ENCODE measurements at regions not wholly inside any gene's neighbourhood (a gene's known extent, or its start where the extent isn't known, plus 50 kb on each side); places are given as distances from the start of the nearest gene placed in this dataset.

DNA sequence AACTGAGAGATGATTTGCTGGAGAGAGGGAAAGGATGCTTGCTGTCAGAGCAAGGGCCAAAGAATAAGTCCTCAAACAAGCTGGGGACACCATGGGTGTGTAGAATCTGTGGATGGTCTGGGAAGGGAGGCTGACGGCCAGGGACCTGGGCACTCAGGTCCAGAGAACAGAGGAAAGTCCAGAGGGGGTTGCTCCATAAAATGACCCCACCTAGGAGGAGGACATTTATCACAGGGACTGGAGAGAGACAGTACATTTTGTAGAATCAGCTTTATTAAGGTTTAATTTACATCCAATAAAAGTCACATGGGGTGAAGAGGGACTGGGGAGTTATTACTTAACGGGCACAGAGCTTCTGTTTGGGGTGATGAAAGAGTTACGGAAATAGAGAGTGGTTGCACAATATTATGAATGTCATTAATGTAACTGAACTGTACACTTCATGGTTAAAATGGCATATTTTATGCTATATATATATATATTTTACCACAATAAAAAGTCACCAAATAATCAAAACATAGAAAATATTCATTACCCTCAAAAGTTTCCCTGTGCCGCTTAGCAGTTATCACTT, 73.0 kb upstream of the ABCD3 start:
- H3K4me1 ChIP-seq (ENCODE audit: low read length): no peaks in the 10 kb centered on the region
- no peak overlapping the region for H3K9ac ChIP-seq (ENCODE audit: low read length)
- H3K4me2 ChIP-seq (ENCODE audit: low read length): no peak overlapping the region
- H3K27ac ChIP-seq (ENCODE audit: low read length): no peak overlapping the region
- H3K79me2 ChIP-seq (ENCODE audit: low read length): no peaks in the 10 kb centered on the region
- no peaks in the 10 kb centered on the region for H3K9me3 ChIP-seq (ENCODE audit: insufficient read depth, low read length)
- H3K36me3 ChIP-seq (replicated peaks; ENCODE audit: low read depth, low read length): no peaks in the 10 kb centered on the region
- no peak overlapping the region for H2AFZ ChIP-seq (ENCODE audit: low read depth, low read length)
- H3K27me3 ChIP-seq (ENCODE audit: low read depth, low read length): peaks cover 5% of the 10 kb centered on the region; the same call in 1 of the 2 replicates
- no peak for TF ChIP-seq EZH2phosphoT487 (IDR thresholded peaks at IDR 0.05; ENCODE audit: low read depth)
- TF ChIP-seq CTCF (IDR thresholded peaks at IDR 0.05; ENCODE audit: low read depth, low read length): no peak
- no peaks in the 10 kb centered on the region for H4K20me1 ChIP-seq (ENCODE audit: insufficient read depth, low read length)
- no peak overlapping the region for H3K4me3 ChIP-seq (ENCODE audit: low read length)

DNA sequence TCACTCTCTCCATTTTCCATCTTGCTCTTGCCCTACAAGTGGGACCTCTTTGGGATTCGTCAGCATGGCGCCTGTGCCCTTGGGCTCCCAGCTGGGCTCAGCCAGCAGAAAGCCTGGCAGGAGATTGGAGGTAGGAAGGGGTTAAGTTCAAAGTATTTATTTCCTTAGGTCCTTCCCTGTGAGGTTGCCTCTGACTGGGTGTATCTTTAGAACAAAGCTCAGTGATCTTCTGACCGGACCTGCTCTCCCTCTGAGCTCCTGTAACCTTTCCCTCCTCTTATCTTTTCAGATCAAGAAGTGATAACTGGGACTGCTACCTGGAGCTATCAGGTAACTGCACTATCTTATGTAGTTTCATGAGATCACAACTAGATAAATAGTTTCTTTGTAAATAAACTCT, 75.8 kb upstream of the ABCD3 start:
- TF ChIP-seq EZH2phosphoT487 (IDR thresholded peaks at IDR 0.05; ENCODE audit: low read depth) (no peak), CTCF (IDR thresholded peaks at IDR 0.05; ENCODE audit: low read depth, low read length) (no peak)
- no peaks in the 10 kb centered on the region for H3K4me1 ChIP-seq (ENCODE audit: low read length)
- H4K20me1 ChIP-seq (ENCODE audit: insufficient read depth, low read length): no peaks in the 10 kb centered on the region
- no peaks in the 10 kb centered on the region for H3K36me3 ChIP-seq (replicated peaks; ENCODE audit: low read depth, low read length)
- no peaks in the 10 kb centered on the region for H3K79me2 ChIP-seq (ENCODE audit: low read length)
- H2AFZ ChIP-seq (ENCODE audit: low read depth, low read length): no peak overlapping the region
- no peak overlapping the region for H3K4me3 ChIP-seq (ENCODE audit: low read length)
- no peaks in the 10 kb centered on the region; the same call in 1 of the 2 replicates for H3K27me3 ChIP-seq (ENCODE audit: low read depth, low read length)
- no peak overlapping the region for H3K27ac ChIP-seq (ENCODE audit: low read length)
- H3K9ac ChIP-seq (ENCODE audit: low read length): no peak overlapping the region
- no peaks in the 10 kb centered on the region for H3K9me3 ChIP-seq (ENCODE audit: insufficient read depth, low read length)
- H3K4me2 ChIP-seq (ENCODE audit: low read length): no peak overlapping the region

DNA sequence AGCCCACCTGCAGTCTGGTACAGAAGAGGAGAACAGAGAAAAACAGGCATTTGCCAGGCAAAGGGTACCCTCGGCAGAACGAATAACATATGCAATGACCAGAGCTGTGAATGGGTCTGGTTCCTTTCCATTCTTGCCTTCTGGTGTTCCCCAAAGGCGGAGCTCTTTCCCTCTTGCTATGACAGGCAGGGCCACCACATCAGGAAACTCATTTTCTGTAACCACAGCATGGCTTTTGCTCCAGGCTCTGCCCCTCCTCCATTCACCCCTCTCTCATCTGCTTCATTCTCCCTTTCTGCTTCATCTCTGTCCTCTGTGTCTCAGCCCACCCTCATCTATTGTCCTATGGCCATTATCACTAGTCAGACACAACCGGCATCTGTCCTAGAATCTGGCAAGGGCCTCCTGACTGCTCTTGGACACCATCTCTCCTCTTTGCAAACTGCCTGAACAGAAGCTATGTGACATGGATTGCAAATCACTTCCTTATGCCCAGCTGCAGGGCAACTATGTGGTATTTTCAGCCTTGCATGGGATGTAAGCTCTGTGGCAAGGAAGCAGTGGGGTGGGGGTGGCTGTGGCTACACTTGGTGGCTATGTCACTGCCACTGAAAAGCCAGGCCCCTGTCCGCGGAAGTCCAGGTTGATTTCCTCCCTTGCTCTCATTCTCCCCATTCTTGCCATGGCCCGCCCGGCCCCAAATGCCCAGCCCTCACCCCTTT, 78.8 kb upstream of the ABCD3 start:
- Histone ChIP-seq H4K20me1 (ENCODE audit: insufficient read depth, low read length) (no peaks in the 10 kb centered on the region), H3K9me3 (ENCODE audit: insufficient read depth, low read length) (no peaks in the 10 kb centered on the region), H3K79me2 (ENCODE audit: low read length) (no peaks in the 10 kb centered on the region), H3K27me3 (ENCODE audit: low read depth, low read length) (no peaks in the 10 kb centered on the region; the same call in none of the 2 replicates), H3K4me2 (ENCODE audit: low read length) (no peak overlapping the region), H3K9ac (ENCODE audit: low read length) (no peak overlapping the region), H3K4me3 (ENCODE audit: low read length) (no peak overlapping the region), H3K4me1 (ENCODE audit: low read length) (no peaks in the 10 kb centered on the region), H3K36me3 (replicated peaks; ENCODE audit: low read depth, low read length) (no peaks in the 10 kb centered on the region), H2AFZ (ENCODE audit: low read depth, low read length) (no peak overlapping the region), H3K27ac (ENCODE audit: low read length) (no peak overlapping the region)
- TF ChIP-seq EZH2phosphoT487 (IDR thresholded peaks at IDR 0.05; ENCODE audit: low read depth) (no peak), CTCF (IDR thresholded peaks at IDR 0.05; ENCODE audit: low read depth, low read length) (no peak)

DNA sequence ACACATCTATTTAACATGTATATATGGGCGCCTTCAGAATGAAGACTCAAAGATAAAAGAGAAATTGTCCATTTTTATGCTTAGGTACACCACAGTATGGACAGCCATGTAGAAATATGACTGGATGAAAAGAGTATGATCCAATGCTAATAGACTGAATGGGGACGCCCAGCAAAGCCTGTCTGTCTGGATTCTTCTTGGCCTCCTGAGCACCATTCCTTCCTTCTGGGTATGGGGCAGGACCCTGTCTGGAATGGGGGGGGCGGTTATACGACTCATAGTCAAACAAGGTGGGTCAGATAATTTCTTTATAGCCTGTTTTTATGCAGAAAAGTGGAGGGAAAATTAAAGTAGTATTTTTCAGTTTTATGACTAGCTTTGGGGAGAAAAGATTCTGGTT, 81.2 kb upstream of the ABCD3 start:
- Histone ChIP-seq H3K4me1 (ENCODE audit: low read length) (peaks cover 6% of the 10 kb centered on the region), H3K4me3 (ENCODE audit: low read length) (no peak overlapping the region), H4K20me1 (ENCODE audit: insufficient read depth, low read length) (no peaks in the 10 kb centered on the region), H3K27ac (ENCODE audit: low read length) (no peak overlapping the region), H3K9me3 (ENCODE audit: insufficient read depth, low read length) (no peaks in the 10 kb centered on the region), H3K4me2 (ENCODE audit: low read length) (no peak overlapping the region), H3K9ac (ENCODE audit: low read length) (no peak overlapping the region), H2AFZ (ENCODE audit: low read depth, low read length) (no peak overlapping the region), H3K36me3 (replicated peaks; ENCODE audit: low read depth, low read length) (no peaks in the 10 kb centered on the region), H3K27me3 (ENCODE audit: low read depth, low read length) (peaks cover 5% of the 10 kb centered on the region; the same call in 1 of the 2 replicates), H3K79me2 (ENCODE audit: low read length) (no peaks in the 10 kb centered on the region)
- TF ChIP-seq EZH2phosphoT487 (IDR thresholded peaks at IDR 0.05; ENCODE audit: low read depth): no peak
- TF ChIP-seq CTCF (IDR thresholded peaks at IDR 0.05; ENCODE audit: low read depth, low read length): no peak
